AG09309 (cell line): ENCODE measurements at regions not wholly inside any gene's neighbourhood (a gene's known extent, or its start where the extent isn't known, plus 50 kb on each side); places are given as distances from the start of the nearest gene placed in this dataset.
A peak's percentile ranks its signal among the peaks of the same experiment; 100 is the strongest.

Experiments used
- DNase-seq: peaks from one replicate; pipeline ENCODE4 v3.0.0-alpha.2; 2010; ENCODE audit warnings: low read depth
- H3K4me3 ChIP-seq: 2 replicates; pipeline ENCODE4 v1.5.1; 2011; ENCODE audit warnings: mild to moderate bottlenecking, low read depth, low read length, moderate library complexity; ENCODE audit not compliant: control insufficient read depth
- TF ChIP-seq, protein P1 (sequence below): IDR thresholded peaks from 2 replicates; pipeline ENCODE4 v1.5.1; 2011; ENCODE audit warnings: mild to moderate bottlenecking, low read depth, low read length, inconsistent platforms; ENCODE audit not compliant: insufficient read depth, control insufficient read depth; ENCODE audit errors: missing control alignments

DNA sequence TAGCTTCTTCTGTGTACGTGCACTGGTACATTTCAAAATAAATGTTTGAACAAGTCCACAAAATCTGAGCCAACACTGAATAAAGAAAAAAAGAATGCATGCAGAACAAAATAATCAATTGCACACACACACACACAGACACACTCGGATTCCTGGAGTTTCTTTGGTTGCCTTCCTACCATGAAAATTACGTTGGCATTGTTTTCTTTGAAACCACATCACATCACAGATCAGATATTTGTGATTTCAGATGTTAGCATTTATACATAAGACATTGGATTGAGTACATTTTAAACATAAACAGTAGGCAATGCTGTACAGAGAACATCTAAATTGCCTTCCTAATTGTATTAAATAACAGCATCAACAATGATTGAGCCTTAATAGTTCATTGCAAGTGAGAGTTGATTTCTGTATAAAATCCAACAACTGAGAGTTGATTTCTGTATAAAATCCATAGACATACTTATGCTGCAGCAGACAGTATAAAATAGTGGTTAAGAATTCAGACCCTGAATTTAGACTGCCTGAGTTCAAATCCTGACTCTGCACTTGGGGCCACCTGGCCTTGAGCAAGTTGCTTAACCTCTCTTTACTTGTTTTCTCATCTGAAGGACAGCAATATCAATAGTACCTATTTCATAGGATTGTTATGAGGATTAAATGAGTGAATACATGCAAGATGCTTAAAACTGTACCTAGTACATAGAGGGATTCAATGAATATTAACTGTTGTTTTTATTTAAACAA lies 101.7 kb upstream of the IFNE start:
- H3K4me3 ChIP-seq: no peak overlapping the region

DNA sequence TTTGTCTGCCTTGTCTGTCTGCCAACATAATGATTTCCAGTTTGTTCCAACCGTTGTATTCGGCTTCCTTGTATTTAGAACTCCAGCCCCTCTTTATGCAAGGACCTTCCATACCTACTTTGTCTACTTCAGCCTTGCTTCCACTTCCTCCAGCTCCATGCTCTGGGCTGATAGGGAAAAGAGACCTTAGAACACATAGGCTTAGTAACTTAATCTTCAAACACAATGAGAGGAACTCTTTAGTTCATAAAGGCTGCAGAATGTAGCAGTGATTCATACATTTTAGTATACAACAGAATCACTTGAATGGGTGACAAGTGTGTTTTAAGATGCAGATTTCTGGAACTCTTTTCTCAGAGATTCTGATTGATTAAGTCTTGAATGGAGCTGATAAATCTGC lies 102.8 kb upstream of the IFNE start:
- TF ChIP-seq, protein P1, sequence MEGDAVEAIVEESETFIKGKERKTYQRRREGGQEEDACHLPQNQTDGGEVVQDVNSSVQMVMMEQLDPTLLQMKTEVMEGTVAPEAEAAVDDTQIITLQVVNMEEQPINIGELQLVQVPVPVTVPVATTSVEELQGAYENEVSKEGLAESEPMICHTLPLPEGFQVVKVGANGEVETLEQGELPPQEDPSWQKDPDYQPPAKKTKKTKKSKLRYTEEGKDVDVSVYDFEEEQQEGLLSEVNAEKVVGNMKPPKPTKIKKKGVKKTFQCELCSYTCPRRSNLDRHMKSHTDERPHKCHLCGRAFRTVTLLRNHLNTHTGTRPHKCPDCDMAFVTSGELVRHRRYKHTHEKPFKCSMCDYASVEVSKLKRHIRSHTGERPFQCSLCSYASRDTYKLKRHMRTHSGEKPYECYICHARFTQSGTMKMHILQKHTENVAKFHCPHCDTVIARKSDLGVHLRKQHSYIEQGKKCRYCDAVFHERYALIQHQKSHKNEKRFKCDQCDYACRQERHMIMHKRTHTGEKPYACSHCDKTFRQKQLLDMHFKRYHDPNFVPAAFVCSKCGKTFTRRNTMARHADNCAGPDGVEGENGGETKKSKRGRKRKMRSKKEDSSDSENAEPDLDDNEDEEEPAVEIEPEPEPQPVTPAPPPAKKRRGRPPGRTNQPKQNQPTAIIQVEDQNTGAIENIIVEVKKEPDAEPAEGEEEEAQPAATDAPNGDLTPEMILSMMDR: no peak
- no peak for DNase-seq
- H3K4me3 ChIP-seq: no peak overlapping the region

More for the DNA sequence above, 101.7 kb upstream of the IFNE start:
- TF ChIP-seq, protein P1: no peak
- no peak for DNase-seq

DNA sequence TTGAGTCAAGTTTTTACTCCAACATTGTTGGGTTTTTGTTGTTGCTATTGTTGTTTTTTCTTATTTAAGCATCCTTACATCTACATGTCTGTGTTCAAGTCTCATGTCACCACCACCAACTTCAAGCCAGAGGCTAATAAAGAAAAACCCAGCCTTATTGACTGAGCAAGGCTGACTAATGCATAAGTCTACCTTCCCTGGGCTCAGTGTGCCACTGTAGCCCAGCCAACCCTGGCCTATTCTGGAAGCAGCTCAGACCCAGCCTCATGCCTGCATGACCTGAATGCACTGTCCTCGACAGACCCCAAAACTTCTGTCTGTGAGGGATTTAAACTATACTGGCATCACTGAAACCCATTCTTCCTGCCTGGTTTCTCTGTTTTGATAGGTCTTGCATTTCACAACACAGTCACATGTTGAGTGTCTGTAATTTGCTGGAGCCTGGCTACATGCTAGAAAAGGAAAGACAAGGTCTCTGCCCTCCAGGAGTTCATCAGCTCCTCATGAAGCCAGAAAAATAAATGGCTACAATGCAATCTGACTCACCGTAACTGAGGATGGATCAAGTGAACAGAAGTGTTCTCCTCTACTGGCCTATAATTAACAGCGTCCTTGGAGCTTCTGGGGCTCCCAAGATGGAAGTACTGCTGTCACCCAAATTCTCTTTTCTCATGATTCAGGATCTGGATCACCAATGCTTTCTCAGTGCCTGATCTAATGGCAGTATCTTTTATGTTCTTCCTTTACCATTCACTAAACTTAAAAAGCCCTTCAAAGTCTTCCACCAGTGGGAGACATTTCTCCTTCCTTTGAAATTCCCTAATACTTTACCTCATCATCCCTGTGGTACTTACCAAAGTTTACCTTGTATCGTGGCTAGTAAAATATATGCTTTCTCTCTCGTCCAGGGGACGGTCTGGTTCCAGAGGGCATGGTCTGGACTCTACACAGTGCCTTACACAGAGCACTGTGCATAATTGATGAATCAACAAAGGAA lies 103.9 kb upstream of the IFNE start:
- DNase-seq: no peak
- no peak overlapping the region for H3K4me3 ChIP-seq
- TF ChIP-seq, protein P1: peak; percentile 44

DNA sequence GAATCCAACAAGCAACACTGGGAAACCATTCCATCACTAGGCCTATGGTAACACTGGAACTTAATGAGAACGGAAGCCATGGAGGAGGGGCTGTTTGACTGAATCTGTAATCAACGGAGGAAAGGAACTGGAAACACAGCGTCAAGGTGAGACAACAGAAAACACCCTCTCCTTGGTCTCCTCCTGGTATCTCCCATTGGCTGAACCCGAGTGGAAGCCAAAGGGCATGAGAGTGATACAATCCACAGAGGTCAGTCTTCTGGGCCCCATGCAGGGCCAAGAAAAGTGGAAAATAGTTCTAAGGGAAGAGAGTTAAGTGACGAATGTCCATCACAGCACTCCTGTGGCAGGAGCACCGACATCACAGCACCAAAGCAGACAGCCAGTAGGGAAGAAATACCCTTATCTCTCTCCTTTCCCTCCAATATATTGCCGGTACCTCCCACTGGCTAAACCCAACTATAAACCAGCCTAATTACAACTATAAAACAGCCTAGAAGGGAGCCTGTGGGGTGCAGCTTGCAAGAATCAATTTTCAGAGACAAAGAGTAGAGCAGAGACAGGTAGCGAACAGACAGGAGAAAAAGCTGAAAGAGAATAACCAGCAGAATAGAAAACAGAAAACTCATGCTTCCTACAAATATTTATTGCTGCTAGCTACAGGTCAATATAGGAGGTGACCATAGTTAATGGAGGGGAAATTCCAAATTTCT lies 107.4 kb upstream of the IFNE start:
- no peak overlapping the region for H3K4me3 ChIP-seq
- DNase-seq: no peak
- TF ChIP-seq, protein P1: no peak

DNA sequence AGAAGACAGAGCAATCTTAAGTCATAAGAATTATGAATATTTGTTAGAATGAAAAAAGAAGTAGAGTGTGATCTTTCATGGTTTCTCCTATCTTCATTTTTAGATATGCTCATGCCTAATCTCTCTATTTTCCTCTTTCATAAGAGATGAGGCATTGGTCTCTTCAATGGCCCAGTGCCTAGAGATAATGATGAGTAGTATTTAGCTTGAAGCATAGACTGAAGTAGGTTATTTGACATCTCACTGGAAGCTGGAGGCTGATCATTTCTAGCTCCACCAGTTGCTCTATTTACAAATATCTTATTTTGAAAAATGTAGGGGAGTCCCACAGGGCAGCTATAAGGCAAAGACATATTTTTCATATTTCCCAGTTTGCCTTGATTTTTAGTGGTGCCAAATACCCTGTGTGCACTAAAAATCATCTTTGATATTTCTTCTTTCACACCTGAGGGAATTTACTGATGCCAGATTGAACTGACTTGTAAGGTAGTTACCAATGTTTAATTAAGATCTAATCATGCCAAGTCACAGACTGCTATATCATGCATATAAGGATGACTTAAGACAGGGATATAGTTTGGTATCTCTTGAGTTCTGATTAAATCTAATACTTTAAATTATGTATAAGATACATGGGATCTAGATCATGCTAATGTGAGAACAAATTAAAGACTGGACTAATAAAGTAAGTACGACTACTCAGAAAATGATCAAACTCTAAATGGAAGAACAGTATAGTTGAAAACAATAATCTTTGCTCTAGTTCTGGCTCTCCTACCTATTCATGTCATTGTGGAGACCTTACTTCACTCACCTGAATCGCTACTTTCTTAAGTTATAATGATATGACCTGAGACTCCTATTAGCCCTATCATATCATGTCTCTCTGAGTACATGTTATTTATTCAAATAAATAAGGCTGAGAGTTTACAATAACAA lies 108.2 kb upstream of the IFNE start:
- no peak for DNase-seq
- TF ChIP-seq, protein P1: no peak
- H3K4me3 ChIP-seq: no peak overlapping the region
